GM18502 (cell line): ENCODE measurements at regions not wholly inside any gene's neighbourhood (a gene's known extent, or its start where the extent isn't known, plus 50 kb on each side); places are given as distances from the start of the nearest gene placed in this dataset.
"Not testable (repeated sequence)": the region's sequence is repeated elsewhere in the genome, so short reads cannot be mapped to it uniquely, and the experiment has no call there.

Experiments
- ATAC-seq: cut with Tn5 transposase; IDR thresholded peaks from one replicate; pipeline ENCODE4 v1.9.1; 2021; ENCODE audit warnings: mild to moderate bottlenecking; ENCODE audit not compliant: unreplicated experiment, poor library complexity

GRCh38 chr4:71202705-71203104 lies 136.1 kb upstream of the SLC4A4 start:
- no peak for ATAC-seq

DNA sequence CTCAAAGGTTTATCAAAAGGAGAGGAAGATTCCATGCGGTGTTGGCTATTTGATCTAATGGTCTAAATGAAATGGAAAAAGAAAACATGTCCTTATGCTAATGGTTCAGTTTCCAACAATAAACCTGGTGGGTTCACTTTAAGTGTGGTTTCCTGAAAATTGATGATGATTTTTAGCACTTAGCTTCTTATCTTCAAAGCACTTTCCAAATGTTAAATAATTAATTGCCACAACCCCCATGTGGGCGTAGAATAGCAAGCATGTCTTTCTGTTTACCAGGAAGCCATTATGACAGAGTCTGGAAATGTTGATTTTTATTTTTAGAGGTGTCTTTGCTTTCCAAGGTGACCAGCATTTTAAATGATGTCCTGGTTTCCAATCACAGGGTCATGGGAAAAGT lies 134.8 kb upstream of the SLC4A4 start:
- ATAC-seq = no peak

DNA sequence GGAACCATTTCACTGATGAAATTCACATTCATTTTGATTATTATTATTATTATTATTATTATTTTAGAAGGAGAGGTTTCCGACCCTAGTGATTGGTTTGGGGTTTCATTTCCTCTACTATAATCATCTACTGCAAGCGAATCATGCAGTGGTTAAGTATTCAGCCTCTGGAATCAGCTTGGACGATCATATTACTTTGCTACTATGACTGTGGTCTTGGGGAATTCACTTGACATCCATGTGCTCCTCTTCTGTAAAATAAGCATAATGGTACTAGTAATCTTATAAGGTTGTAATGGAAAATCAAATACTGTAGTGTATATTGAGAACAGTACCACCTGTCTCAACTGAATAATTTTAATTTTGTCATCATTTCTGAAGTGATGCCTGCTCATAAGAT lies 132.1 kb upstream of the SLC4A4 start:
- ATAC-seq = no peak

DNA sequence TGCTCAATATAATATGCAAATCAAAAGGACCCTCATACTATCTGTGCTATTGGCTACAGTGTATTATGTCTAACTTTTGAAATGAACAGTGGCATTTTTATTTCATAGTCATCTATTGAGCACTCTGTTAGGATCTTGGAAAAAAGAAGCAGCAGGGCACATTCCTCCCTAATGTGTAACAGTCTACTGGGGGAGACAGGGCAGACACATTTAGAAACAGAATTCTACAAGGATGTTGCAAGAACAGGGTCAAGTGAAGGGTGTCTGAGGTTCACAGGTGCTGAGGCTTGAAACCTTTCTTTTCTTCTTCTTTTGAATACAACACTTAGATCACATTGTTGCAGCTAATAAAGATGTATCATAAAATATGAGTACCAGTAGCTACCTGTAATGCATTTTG lies 129.7 kb upstream of the SLC4A4 start:
- no peak for ATAC-seq

- ATAC-seq = no peak
Observed at GRCh38 chr4:71210823-71211222, 128.0 kb upstream of the SLC4A4 start.

- no peak for ATAC-seq
Observed at GRCh38 chr4:71211748-71212147, 127.1 kb upstream of the SLC4A4 start.

DNA sequence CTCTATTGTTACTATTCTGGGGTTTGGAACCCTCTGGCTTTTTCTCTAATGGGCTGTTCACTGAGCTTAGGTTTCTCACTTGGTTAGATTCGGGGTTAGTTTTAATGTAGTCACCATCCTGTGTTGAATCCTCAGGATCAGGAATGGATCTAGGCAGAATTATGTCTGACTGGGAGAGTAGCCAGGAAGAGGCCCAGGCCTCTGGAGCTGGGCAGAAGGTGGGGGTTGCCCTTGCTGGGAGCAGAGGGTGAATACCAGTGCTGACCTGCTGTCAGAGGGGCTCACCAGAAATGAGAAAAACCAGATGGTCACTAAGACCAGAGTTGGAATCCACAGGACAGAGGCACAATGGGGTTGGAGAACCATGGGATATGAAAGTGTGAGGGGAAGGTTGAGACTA lies 126.6 kb upstream of the SLC4A4 start:
- ATAC-seq = no peak

DNA sequence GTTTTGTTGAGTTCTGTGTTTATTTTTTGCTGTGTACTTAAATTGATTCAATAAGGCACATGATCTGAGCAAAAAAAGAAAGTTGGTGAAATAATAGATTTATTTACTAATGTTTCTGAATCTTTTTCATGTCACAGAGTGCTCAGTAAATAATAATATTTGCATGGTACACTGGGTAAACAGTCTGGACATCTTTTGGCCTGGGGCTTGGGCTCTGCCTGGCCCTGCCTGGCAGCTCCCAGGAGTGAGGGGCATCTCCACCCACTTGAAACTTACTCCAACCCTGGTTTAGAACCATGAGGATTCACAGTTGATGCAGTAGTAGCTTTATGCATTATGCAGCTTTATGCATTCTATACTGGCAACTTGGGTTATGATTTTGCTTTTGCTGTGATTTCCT lies 124.2 kb upstream of the SLC4A4 start:
- no peak for ATAC-seq

DNA sequence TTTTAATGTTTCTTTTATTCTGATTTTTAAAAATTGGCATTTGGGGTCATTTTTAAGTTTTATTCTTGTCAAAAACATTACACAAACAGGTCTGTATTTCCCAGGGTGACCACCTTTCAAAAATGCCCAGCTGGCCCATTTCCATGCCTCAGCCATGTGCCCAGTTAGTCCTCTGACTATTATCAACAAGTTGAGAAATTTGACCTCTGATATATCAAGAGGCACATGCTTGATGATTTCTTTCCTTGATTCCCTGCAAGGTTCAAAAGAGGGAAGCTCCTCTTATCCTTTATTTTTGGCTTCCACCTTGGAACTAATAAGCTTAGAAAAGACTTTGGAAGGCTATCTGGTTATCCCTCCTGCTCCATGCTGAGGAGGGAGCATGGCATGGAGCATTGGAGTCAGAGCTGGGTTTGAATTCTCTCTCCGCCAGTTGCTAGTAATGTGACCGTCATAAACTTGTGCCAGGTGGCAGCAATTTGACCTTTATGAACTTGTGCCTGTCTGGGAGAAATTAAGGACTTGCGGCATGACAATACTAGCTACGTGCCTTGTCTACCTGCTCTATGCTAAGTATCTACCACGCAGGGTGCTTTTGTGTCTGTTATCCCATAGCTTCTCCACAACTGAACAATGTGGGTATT lies 122.4 kb upstream of the SLC4A4 start:
- ATAC-seq = no peak

DNA sequence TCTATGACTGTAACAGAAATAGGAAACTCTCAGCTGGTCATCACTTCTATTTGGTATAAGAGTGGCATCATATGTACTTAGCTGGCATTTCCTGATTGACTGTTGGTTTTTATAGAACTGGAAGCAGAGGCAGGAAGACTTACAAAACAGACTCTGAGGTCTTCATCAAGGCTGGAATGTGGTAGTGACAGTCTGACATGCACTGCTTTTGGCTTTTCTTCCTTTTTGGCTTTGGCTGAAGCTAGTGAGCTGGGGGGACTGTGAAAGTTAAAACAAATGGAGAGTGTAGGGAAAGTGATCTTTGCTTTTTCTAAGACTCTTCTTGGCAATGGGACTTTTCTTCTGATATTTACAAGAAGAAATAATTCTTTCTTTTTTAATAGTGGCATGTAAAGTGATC lies 121.1 kb upstream of the SLC4A4 start:
- ATAC-seq = no peak

GRCh38 chr4:71220848-71221247 lies 118.0 kb upstream of the SLC4A4 start:
- ATAC-seq = not testable (repeated sequence)

DNA sequence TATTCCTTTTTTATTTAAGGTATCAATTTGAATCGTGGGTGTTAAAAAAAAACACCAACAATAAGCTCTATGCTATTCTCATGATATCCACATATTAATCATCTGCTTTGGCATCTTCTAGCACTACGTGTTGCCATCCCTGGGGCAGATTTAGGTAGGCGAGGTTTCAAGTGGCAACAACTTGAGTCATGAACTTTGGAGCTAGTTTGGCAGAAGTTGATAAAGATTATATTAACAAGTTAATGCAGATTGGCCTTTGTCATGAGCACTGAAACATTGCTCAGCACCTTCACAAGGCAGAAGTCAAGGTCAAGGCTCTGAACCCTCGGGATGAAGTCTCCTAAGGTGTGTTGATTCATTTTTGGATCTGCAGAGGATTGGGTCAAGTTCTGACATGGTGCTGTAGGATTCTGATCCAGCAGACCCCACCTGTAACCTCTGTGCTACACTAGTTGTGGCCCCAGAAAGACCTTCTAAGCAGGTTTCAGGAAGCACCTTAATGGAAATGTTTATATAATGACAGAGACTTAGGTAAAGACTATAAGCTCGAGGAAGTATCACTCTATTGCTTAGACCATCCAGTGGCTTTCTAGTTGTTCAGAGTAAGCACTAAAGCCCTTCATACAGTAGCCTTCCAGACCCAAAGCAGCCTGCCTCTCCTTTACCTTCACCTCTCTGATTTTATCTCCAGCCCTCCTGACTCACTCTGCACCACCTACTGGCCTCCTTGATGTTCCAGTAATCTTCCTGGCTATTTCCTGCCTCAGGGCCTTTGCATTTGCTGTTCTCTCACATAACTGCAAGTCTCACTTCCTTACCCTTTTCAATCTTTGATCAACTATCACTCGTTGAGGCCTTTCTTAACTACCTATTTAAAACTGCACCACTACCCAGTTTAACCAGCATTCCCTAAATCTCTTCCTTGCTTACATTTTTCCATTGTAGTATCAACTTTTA lies 117.0 kb upstream of the SLC4A4 start:
- ATAC-seq = no peak

GRCh38 chr4:71222661-71223060 lies 116.2 kb upstream of the SLC4A4 start:
- ATAC-seq = no peak

DNA sequence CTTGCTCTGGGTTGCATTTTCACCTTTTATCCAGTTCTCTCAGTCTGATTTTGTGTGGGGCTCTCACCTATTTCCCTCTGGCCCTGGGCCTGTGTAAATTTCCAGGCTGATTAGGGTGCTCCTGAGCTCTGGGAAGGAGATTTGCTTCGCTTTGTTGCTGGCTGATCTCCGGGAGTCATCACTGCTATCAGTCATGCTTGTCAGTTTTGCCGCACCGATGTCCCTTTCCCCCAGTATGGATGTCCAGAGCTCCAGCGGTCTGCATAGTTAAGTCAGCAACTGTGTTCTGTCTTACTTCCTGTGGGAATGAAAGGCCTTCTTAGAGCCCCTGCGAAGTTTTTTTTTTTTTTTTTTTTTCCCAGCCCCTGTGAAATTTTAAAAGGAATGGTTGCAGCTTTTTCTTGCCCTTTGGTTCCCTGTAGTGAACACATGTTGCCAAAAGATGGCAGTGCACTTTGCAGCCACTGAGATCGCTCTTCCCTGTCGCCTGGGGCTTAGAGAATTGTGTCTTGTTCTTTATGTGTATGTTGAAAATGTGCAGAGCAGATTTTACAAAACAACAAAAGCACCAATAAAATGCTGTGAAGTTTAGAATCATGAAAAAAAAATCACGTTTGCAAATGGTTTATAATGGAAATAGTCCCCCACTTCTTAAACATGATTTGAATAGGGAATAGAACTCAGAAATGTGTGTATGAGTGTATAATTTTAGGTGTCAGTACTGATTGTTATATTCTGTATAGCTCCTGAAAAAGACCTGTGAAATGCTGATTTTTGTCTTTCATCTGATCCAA lies 109.1 kb upstream of the SLC4A4 start:
- ATAC-seq = peak; percentile 60

- no peak for ATAC-seq
Observed at GRCh38 chr4:71230271-71231128, 108.3 kb upstream of the SLC4A4 start.

GRCh38 chr4:71231129-71232055 lies 107.4 kb upstream of the SLC4A4 start:
- no peak for ATAC-seq

GRCh38 chr4:71232056-71232430 lies 106.8 kb upstream of the SLC4A4 start:
- ATAC-seq = no peak

GRCh38 chr4:71232846-71233245 lies 106.0 kb upstream of the SLC4A4 start:
- no peak for ATAC-seq
